Fibroblast of skin of scalp (primary cell): ENCODE measurements at regions not wholly inside any gene's neighbourhood (a gene's known extent, or its start where the extent isn't known, plus 50 kb on each side); places are given as distances from the start of the nearest gene placed in this dataset.
A peak's percentile ranks its signal among the peaks of the same experiment; 100 is the strongest.

Experiments
- DNase-seq: peaks from one replicate; pipeline ENCODE4 v3.0.0-alpha.2; 2013

DNA sequence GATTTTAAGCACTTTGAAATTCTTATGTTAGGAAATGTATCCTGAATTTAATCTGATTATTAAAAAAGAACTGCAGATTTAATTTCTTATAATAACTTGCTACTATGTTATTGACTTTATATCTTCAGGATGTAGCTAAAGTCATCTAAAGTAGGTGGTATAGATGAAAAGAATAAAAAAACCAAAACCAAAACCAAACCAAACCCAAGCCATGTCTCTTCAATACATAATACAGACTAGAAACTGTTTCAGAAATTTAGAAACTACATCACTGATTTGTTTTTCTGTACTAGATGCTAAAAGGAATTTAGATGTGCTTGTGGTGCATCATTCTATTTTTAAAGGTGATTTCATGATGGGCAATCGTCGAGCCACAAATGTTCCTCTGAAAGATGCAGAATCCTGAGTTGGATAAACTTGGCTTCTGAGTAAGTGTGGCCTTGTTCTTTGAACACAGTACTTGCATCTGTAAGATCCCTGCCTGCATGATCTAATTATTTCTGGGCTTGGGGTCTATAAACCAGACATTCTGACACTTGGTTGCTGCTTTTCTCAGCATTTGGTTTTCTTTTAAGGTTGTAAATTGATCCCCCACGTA, 287.1 kb upstream of the SUCLG2 start:
- no peak for DNase-seq

DNA sequence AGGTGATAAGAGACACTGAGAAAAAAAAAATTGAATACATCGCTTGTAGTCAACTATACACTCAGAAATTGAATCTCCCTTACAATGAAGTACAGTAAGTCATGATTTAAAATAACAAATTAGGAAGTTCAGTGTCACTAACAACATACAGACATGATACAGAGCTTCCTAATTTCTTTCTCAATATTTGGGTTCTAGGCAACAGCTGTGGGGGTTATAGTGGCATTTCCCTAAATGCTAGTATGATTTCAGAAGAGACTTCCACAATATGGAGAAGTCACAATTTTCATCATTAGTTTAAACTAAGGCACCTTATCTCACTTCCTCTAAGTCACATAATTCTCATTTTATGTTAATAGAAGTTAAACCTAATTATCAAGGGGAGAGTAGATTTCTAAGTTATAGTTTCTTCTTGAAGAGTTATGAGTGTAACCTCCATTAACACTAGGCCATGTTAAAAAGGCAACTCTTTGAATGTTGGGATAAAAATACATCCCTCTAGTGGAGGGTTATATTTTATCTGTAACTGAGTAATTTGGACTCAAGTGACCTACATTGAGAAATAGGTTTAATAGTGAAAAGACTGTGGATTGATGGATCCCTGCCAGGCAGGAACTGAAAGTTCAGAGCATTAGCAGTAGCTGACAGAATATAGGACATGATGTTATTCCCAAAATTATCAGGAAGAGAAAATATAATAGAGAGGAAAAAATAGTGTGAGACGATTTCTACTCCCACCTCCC, 286.0 kb upstream of the SUCLG2 start:
- DNase-seq: peak; percentile 5

DNA sequence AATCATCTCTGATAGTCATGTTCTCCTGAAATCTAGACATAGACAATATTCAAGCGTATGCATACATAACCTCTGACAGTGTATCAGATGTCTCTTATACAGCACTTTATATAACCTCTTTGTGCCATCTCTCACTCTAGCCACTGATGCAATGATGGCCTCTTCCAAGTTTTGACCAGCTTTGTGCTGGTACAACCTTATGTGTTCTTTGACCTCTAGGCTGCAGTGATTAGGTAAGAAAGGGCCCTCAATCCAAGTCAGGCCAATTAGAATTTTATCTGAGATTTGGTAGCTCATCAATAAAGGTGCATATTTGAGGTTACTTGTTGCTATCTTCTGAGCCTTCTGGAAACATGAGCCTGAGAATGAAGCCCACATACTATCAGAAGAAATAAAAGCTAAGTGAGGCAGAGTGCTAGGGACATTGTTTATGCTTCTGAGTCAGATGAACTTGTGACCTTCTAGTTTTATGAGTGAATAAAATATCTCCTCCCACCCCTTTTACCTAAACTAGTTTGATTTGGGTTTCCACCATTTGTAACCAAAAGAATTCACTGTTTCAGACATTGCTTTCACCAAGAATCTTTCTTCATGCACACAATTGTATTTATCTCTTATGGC, 283.2 kb upstream of the SUCLG2 start:
- DNase-seq: no peak

DNA sequence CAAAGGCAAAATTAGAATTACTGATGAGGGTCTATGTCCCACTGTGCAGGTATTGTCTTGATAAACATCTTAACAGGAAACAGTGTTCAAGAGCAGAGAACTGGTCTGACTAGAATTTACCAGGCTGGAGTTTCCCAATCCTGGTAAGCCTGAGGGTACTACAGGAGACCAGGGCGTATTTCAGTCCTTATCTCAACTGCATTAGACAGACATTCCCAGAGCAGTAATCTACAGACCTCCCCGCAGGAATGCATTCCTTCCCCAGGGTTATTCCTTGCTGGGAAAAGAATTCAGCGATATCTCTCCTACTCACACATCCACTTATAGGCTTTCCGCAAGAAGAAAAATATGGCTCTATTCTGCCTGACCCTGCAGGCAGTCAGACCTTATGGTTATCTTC, 276.0 kb upstream of the SUCLG2 start:
- peak; percentile 3 for DNase-seq

DNA sequence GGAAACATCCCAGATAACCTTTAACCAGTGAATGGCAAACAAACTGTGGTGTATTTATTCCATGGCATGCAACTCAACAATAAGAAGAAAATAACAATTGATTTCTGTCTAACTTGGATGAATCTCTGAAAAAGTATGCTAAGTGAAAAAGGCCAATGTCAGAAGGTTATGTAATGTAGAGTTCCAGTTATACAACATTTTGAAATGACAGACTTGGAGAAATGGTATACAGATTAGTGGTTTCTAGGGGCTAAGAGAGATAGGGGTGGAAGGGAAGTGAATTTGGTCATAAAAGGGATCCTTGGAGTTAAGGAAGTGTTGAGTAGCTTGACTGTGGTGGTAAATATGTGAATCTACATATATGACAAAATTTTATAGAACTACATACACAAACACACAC, 269.4 kb upstream of the SUCLG2 start:
- DNase-seq: no peak

DNA sequence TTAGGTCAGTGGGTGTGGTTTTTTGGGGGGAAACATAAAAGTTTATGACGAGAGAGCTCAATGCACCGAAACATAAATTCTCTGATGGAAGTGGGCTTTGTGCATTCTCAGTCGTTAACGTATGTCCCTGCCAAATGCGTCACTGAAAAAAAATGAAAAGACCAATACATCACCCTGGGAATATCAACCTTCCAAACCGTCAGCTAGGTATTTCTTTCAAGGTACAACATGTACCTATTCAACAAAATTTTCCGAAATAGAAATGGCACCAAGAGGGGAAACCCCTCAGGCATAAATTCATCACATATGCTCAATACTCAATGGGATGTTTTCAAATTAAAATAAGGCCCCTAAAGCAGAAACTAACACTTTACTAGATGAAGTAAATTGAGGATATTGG, 266.6 kb upstream of the SUCLG2 start:
- DNase-seq: no peak

DNA sequence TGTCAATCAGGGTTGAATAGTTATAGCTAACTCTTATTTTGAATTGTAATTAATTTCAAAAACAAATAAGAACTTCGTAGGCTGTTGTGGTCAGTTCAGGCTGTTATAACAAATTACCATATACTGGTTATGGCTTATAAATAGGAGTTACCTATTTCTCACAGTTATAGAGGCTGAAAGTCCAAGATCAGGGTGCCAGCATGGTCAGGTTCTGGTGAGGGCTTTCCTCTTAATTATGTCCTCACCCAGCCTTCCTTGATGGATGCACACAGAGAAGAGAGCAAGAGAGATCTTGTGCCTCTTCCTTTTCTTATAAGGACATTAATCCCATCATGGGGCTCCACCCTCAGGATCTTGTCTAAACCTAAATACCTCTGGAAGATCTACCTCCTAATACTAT, 265.9 kb upstream of the SUCLG2 start:
- DNase-seq: no peak

DNA sequence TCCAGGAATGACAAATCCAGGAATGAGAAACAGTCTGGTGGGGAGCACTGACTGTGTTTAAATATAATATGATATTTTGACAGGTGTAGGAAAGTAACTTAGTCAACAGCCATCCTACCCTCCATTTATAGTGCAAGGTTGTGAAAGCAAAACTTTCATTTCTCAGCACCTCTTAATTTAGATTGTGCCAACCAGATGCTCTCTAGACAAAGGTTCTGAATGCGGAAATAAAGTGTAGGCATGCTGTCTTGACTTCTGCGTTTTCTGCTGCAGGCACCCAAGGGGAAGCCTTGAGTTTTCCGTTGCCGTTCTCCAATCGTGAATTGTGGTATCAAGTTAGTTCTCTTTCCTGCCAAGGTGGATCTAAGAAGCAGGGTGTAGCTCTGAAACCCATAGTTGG, 261.9 kb upstream of the SUCLG2 start:
- DNase-seq: no peak

DNA sequence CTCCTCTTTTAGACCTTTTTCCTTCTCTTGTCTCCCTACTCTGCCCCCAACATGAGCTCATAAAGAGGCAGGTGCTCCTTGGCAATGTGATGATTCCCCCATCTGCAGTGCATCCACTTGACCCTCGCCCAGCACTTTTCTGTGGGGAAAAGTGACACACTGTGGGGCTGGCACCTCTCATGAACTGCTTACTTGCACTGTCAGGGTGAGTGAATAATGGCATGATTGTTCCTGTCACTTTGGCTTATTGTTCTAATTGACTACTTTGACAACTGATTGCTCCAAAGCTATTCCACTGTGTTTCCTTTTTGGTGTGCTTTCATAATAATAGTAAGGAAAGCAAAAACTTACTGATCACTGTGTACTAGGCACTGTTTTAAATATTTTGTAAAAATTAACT, 253.3 kb upstream of the SUCLG2 start:
- no peak for DNase-seq

DNA sequence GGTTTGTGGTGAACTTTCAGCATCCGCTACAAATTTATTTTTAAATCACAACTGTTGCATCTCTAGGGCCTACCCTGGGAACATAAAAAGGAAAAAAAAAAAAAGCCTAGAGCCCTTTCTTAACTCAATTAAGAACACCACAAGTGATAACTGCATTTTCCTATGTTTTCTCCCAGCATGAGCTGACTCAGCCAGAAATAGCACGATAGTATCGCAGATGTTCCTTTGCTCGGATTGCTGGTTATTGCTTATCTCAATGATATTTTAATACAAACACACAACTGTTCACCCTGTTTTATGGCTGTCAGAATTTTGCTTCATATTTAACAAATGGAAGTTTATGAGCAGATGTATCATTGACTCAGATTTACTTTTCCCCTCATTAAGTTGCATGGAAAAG, 251.8 kb upstream of the SUCLG2 start:
- DNase-seq: no peak

DNA sequence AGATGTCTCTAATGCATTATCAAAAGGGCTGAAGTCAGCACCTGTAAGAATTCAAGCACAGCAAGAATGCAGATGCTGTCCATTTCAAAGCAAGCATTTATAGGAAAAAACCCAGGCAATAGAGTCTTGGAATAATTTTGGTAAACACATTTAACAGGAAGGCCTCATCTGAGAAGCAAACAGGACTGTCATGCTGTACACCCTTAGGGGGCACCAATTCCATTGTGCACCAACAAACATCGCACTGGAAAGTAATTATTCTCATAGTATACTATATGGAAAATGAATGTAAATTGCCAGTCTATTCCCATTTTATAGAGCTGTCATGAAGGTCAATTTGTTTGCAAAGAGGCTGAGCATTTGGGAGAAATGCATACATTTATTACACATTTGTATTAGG, 247.3 kb upstream of the SUCLG2 start:
- no peak for DNase-seq

DNA sequence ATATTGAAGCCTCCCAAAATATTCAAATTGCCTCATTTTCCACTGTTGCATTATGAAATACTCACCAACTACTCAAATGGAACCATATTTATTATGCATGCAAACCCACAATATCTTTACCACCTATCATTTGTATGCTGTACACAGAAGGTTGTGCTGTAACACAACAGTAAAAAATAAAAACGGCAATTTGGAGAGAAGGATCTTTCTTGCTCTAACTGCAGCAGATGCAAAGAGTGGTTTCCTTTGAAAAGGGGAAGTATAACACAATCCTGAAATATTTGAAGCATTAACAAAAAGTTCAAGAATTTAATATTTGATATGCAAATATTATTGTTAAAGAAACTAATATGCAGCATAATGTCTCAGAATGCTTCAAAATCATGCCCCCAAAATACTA, 244.5 kb upstream of the SUCLG2 start:
- no peak for DNase-seq

DNA sequence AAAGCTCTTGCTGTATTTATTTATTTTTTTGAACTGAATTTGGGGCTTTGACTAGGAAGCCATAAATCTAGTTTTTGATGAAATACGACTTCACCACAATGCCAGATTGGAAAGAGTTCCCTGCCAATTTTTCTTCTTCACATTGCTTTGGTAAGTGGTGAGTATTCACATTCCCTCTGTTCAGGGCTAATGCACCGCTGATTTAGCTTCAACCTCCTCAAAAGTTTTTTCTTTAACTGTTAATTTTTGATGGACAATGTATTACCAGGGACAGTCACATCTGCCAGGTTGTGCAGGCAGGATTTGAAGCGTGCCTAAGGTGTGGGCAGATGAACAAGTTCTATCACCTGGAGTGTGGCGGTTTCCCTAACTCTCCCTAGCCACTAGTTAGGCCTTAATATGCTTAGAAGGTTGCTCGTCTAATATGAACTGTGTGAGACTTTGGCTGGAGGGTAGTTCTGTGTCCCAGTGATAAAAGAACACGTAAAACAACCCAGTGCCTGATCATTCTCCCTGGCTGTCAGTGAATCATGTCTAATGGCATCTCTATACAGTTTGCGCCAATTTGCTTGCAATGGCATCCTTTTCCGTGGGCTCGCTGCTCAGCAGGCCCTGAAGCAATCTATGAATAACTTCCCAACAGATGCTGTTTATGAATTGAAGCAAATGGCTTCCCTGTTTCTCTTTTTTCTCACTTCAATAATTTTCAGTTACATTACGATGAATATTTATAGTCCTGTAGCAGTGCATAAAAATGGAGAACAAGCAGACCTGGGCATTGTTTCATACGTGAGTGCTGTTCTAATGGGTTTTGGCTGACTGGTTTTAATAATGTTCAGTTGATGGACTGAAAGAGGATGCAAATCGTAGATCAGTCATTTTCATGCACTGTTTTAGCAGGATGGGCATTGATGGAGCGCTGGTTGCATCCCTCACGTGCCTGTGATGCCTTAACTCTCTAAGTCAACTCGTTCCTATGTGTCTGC, 243.2 kb upstream of the SUCLG2 start:
- no peak for DNase-seq

DNA sequence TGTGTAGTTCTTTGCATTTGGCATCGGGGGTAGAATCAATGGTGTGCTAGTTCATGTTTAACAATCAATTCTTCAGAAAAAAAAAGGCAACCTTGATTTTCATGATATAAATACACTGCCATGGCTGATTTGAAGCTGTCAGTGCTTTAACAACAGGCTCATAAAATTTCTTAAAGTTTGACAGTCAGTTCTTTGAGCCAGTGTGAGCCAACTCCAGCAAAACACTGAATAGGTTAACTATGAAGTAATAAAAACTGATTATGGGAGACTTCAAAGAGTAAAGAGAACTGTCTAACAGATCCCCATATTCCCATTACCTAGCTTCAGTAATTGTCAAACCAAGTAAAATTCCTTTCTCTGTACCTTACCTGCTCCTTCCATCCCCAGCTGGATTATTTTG, 241.7 kb upstream of the SUCLG2 start:
- no peak for DNase-seq

DNA sequence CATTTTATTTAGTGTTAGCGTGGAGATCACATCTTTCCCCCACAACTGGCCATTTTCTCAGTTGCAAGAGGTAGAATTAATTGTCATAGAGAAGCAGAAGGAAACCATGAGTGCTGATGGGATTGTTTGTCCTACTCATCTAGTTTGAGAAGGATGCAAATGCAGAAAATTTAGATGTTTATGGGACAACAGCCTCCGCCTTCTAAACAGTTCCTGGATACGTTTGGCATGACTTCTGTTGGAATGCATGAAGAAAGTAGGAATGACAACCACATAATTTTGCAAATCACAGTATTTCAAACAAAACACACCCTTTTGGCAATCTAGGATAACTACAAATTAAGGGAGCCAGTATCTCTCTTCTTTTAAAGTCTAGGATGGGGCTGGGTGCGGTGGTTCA, 240.1 kb upstream of the SUCLG2 start:
- DNase-seq: no peak

DNA sequence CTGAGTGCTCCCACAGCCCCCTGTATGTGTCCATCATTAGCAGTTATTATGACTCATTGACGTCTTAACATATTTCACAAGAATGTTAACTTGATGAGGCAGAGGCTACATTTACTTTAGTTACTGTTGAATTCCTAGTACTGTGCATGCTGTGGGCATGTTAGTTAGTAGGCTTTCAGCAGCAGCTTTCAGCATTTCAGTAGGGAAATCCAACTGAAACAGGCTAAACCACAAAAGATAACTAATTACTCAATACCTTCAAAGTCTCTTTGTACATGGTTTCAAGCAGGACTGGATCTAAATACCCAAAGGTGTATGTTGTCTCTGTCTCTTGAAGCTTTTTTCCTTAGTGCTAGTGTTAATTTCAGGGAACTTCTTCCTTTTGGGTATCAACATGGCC, 229.9 kb upstream of the SUCLG2 start:
- no peak for DNase-seq

DNA sequence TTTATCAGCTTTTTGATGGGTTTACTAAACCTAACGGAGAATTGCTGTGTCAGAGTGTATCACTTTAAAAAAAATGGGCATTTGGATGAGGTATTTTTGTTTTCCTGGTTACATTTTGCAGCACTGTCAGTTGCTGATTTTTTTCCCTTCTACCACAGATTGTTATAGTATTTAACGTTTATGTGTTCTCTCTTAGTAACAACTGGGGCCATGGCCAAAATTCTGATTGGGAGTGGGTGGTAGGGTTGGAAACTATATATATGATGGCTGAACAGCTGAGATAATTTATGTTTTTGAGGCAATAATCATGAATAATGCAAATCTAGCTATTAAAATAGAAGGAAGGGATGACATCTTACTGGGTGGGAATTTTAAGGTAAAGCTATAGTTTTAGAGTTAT, 229.4 kb upstream of the SUCLG2 start:
- no peak for DNase-seq

DNA sequence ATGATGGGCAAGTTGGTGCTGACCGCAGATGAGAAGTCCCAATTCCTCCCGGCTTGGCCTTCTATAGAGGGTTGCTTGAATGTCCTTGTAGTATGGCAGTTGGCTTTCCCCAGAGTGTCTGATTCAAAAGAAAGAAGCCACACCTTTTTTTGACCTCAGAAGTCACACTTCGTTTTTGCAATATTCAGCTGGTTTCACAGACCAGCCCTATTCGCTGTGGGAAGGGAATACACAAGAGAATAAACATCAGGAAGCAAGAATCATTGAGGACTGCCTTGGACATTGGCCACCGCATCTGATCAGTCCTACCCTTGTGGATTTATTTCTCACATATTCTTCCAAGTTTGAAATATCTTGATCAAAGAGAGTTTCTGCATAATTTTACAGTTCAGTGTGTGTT, 228.6 kb upstream of the SUCLG2 start:
- no peak for DNase-seq

DNA sequence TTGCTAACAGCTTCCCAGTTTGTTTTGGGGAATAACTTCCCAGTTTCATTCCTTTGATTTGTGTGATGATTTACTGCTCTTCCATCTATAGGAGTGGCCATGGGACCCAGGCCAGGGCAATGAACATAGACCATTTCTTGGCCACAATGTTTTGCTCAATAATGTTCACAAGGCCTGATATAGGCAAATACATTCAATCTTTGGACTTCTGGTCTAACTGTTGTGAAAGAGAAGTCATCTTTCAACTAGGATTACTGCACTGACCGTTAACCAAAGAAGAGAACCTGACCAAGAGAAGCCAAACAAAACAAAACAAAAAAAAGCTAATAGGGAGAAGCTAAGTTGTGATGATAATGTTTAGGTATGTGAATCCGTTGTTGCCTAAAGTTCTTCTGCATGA, 221.8 kb upstream of the SUCLG2 start:
- no peak for DNase-seq

DNA sequence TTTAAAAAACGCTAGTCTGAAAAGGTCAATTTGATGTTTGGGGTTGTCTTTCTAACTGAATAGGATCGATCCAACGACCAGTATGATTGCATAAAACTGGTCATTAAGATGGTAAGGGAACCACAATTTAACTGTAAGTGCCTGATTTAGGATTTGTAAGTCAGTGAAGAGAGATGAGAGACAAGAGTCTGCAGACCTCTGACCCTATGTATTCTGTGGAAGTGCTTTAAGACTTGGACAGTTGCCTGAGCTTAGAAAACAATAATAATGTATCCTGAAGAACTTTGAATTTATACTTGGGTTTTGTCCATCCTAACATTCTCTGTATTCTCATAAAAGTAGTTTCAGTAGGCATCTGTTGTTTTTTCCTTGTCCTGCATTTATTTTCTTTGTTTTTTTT, 221.4 kb upstream of the SUCLG2 start:
- no peak for DNase-seq

DNA sequence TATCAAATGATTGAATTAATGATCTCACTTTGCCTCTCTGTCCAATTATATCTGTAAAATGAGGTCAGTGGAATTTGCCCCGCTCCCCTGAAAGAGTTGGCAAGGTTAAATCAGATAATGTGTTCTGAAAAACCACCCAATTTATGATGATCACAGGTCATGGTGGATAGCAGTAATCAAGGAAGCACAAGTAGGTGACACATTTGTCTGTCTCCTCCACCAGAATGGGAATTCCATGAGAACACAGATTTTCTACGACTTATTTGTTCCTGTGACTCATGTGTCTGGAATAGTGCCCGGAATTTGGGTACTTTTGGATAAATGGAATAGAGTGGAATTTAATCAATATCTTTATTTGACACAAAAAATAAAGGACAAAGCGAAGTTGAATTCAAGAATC, 220.9 kb upstream of the SUCLG2 start:
- DNase-seq: peak; percentile 20

DNA sequence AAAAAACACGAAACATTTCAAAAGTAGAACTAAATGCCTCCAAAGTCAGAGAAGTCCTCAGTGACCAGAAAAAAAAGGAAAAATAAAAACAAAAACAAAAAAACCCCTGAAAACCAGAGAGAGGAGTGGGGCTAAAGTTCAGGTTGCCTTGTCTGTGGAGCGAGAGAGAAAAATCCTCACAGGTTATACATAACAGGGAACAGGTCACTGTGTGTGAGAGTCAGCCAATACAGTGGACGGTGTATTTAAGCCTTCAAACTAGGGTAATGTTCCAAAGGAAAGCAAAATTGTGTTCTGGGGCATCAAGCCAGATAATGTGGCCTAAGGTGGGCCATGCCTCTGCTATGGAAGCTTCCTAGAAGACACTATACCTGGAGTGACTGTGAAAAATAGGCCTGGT, 216.1 kb upstream of the SUCLG2 start:
- no peak for DNase-seq

DNA sequence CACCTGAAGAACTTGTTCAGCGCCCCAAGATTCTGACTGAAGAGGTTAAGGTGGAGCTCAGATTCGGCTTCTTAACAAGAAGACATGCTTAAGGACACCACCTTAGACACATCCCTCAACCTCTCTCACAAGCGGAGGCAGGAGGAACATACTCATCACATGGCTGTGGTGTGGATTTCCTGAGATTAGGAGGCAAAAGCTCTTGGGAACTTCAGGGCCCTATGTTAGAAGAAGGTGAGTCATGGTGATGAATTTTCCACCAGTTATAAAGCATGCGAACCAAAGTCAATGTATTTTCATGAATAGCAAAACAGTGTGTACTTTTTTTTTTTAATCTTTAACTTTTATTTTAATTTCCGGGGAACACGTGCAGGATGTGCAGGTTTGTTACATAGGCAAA, 212.2 kb upstream of the SUCLG2 start:
- DNase-seq: no peak
